Fibroblast of pulmonary artery (primary cell): ENCODE measurements at regions not wholly inside any gene's neighbourhood (a gene's known extent, or its start where the extent isn't known, plus 50 kb on each side); places are given as distances from the start of the nearest gene placed in this dataset.

Experiments used
- DNase-seq: peaks from one replicate; pipeline ENCODE4 v3.0.0-alpha.2; 2010; ENCODE audit warnings: low read depth
- H3K4me3 ChIP-seq: replicated peaks from 2 replicates; pipeline ENCODE4 v1.5.1; 2011; ENCODE audit warnings: low read depth, mild to moderate bottlenecking, control low read depth, low read length, moderate library complexity
- CTCF ChIP-seq: IDR thresholded peaks from 2 replicates; pipeline ENCODE4 v1.5.1; 2011; ENCODE audit warnings: mild to moderate bottlenecking, control low read depth, low read length, inconsistent platforms; ENCODE audit errors: missing control alignments

GRCh38 chr15:68504681-68505170 is 72.8 kb upstream of the ITGA11 start:
- H3K4me3 ChIP-seq: no peak overlapping the region
- DNase-seq: no peak
- no peak for TF ChIP-seq CTCF

GRCh38 chr15:68506071-68506470 is 72.7 kb upstream of the CORO2B start:
- TF ChIP-seq CTCF: no peak
- H3K4me3 ChIP-seq: no peak overlapping the region
- no peak for DNase-seq

- DNase-seq: no peak
- TF ChIP-seq CTCF: no peak
- no peak overlapping the region for H3K4me3 ChIP-seq
These were observed 71.3 kb upstream of the CORO2B start for GRCh38 chr15:68507447-68507846.

- H3K4me3 ChIP-seq: no peak overlapping the region
- TF ChIP-seq CTCF: no peak
- no peak for DNase-seq
These were observed 70.2 kb upstream of the CORO2B start for GRCh38 chr15:68508485-68509189.

- no peak for TF ChIP-seq CTCF
- no peak overlapping the region for H3K4me3 ChIP-seq
- peak; percentile 4 for DNase-seq
These were observed 68.2 kb upstream of the CORO2B start for GRCh38 chr15:68510558-68510957.

- peak; percentile 95 for DNase-seq
- TF ChIP-seq CTCF: no peak
- no peak overlapping the region for H3K4me3 ChIP-seq
These were observed 67.5 kb upstream of the CORO2B start for GRCh38 chr15:68511073-68511991.
